ENCODE measurements at regions not wholly inside any gene's neighbourhood (a gene's known extent, or its start where the extent isn't known, plus 50 kb on each side); places are given as distances from the start of the nearest gene placed in this dataset.
"Not testable (repeated sequence)": the region's sequence is repeated elsewhere in the genome, so short reads cannot be mapped to it uniquely, and the experiment has no call there.

GRCh38 chr9:115313545-115313944 lies 195.6 kb upstream of the TNC start:
- no peak for DNase-seq

GRCh38 chr9:115326461-115326860 lies 208.5 kb upstream of the TNC start:
- DNase-seq: no peak

GRCh38 chr9:115327436-115328122 lies 209.6 kb upstream of the TNC start:
- DNase-seq: no peak

GRCh38 chr9:115328228-115328627 lies 210.3 kb upstream of the TNC start:
- no peak for DNase-seq

DNA sequence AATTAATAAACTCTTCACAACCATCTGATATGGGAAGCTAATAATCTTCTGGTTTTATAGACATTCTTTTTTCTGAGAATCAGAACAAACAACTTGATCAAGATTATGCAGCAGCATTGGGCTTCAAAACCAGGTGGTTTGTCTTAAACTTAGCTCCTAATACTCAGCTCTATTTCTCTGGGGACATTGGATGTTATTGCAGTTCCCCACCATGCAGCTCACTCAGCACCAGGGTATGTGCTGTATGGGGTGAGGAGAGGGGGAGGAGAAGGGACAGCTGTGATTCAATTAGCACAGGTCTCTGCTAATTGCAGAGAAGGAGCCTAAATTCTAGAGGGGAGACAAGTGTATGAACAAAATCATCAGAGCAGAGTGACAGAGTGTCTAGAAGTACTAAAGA lies 210.7 kb upstream of the TNC start:
- no peak for DNase-seq

DNA sequence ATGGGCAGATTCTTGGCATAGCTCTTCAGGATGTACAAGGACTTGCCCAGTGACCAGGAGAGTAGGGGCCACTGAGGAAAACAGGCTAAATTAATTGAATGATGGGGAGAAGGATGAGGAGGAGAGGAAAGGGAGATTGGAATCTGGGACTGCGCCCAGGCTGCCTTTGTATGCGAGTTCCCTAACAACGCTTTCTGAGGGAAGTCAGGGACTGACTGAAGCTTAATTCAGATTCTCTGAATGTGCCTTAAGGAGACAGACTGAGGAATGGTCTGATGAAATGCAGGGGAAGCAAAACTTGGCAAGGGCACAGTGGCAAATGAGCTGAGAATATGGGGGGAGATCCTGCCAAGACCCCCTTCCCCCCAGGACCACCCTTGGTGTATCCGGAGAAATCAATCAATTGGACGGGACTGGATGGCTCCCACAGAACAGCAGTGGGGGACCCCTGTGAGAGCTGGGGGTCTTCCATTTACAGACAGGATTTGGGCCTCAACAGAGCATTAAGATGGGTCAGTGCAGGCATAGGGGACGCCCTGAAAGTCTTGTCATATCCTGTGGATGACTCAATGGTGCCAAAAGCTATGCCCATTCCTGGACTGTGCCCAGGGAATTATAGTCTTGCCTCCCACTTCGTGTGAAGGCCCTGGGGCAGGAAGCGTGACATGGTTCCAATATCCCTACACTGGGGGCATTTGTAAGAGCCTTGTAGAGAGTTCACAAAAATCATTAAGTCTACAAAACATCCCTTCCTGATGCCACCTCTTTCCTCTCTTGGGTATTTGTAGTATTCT lies 215.5 kb upstream of the TNC start:
- no peak for DNase-seq

DNA sequence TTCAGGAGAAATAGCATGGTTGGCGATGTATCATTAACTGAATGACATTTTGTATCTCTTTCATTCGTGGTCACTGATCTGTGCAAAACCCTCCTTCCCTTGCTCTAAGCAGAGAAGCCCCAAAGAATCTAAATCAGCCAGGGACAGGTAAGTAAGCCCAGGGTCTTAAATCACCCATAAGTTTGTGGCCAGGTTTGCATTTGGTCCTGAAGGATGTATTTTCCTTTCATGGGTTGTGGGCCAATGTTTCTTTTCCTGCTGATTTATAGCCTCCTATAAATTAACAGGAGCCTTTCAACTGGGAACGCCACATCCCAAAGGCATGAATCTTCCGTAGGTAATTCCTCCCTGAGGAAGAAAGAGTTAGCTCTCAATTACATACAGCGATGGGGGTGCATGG lies 217.5 kb upstream of the TNC start:
- DNase-seq: no peak

- no peak for DNase-seq
Measured at GRCh38 chr9:115340314-115340713, 222.4 kb upstream of the TNC start.

DNA sequence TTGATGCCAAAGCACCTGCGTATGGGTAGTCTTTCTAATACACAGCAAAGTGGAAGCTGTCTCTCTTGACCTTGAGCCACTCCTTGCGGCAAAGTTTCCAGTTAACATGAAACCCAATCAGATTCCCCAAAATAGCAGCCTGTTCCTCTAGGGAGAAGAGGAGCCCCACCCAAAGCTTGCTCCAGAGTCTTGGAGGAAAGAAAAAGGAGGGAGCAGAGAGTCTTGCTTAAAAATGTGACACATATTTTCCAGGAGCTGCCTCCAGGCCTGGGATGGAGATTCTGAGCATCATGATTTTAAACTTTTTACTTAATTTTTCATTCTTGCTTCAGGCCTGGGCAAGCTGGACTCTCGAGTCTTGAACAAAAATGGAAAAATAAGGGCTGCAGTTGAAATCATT lies 223.5 kb upstream of the TNC start:
- no peak for DNase-seq

DNA sequence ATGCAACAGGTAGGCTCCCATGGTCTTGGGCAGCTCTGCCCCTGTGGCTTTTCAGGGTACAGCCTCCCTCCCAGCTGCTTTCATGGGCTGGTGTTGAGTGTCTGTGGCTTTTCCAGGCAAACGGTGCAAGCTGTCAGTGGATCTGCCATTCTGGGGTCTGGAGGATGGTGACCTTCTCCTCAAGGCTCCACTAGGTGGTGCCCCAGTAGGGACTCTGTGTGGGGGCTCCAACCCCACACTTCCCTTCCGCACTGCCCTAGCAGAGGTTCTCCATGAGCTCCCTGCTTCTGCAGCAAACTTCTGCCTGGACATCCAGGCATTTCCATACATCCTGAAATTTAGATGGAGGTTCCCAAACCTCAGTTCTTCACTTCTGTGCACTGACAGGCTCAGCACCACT lies 229.8 kb upstream of the TNC start:
- DNase-seq: not testable (repeated sequence)

- DNase-seq: not testable (repeated sequence)
Measured at GRCh38 chr9:115348936-115349335, 231.0 kb upstream of the TNC start.

GRCh38 chr9:115349542-115349941 lies 231.6 kb upstream of the TNC start:
- no peak for DNase-seq

GRCh38 chr9:115350548-115350947 lies 232.6 kb upstream of the TNC start:
- no peak for DNase-seq

DNA sequence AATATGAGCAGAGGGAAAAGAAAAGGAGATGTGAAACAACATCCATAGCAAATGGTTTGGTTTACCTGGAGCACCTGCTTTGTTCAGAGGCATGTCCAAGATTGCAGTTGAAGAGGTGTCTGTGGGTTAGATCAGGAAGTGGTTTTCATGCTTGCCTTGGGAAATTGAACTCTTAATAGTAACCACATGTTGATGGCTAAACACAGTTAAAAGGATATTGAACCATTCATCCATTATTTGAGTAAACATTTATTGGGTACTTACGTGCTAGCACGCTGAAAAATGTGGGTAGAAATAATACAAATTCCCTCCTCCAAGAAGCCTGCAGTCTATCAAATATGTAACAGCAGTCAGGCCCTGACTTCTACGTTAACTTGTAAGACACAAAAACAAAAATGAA lies 235.7 kb upstream of the TNC start:
- no peak for DNase-seq

- no peak for DNase-seq
Measured at GRCh38 chr9:115357821-115358220, 239.9 kb upstream of the TNC start.

GRCh38 chr9:115359017-115359780 lies 241.2 kb upstream of the TNC start:
- no peak for DNase-seq

- DNase-seq: no peak
Measured at GRCh38 chr9:115360122-115360521, 242.2 kb upstream of the TNC start.

GRCh38 chr9:115362101-115362500 lies 244.1 kb upstream of the TNC start:
- DNase-seq: no peak

- no peak for DNase-seq
Measured at GRCh38 chr9:115362640-115363039, 244.7 kb upstream of the TNC start.

DNA sequence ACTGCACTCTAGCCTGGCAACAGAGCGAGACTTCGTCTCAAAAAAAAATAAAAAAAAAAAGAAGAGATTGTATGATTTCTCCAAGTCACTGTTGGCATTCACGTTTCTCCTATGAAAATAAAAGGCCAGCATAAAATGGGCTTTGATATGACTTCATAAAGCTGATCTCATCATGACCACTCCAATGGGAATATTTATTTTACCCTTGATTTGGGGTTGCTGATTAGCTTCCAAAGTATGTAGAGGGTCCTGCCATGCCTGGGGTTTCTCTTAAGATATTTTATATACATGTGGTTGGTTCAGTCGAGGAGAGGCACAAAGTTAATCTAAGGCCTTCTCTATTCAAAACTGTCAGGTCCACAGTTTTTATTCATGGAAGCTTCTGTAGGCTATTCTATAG lies 247.0 kb upstream of the TNC start:
- DNase-seq: no peak

- no peak for DNase-seq
Measured at GRCh38 chr9:115367321-115367720, 249.4 kb upstream of the TNC start.

DNA sequence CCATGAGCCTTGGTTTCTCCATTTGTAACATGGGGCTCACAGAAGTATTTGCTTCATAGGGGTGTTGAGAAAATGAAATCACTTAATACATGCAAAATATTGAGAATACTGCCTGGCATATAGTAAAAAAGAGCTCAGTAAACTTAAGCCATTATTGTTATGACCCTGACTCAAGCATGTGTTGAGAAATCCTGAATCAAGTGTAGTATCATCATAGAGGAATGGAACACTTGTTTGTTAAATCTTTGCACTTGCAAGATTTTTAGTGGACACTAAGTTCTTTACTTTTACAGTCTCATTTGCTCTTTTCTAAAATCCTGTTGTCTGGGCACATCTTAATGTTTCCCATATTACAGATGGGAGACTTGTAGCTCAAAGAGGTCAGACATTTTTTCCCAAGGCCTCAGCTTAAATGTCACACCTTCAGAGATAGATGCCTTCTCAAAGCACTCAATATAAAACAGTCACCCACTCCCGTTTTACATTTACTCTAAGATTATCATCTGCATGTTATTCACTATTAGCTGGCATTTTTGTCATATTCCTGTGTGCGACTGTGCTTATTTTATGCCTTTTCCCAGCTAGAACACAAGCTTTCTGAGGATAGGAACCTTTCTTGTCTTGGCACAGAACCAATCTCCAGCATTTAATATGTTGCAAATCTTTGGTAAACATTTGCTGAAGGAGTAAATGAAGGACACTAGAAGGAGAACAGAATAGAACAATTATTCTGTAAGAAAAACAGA lies 250.0 kb upstream of the TNC start:
- DNase-seq: no peak

DNA sequence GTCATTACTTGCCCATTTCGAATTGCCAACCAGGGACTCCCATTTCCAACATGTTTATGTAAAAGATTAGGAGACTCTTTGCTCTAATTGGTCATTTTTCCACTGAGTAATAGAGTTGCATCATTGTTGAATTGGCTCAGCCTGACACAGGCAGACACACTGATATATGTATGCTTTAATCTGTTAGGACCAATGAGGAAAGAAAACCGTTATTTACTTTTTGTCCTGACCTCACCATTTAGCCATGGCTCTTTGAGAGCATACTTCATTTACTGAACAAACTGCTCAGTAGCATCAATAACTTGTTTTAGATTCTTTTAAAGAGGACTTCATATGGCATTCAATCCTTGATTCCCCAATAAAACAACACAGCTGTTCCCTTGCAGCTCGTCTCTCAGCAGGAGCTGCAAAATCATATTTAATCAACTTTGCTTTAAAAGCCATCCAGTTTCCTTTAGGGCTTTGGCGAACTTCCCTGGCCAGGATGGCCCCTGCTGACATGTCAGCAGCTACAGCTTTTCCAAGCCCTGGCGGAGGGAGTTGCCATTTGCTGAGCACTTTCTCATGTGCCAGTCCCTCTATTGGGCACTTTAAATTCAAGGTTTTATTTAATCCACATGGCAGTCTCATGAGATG lies 251.5 kb upstream of the TNC start:
- no peak for DNase-seq

All from midbrain (tissue), 1 donor.